Activated CD8-positive, alpha-beta memory T cell treated with anti-CD3 and anti-CD28 coated beads, Interleukin-2, amount 50 U/mL, for 4 hours (primary cell): ENCODE measurements at regions not wholly inside any gene's neighbourhood (a gene's known extent, or its start where the extent isn't known, plus 50 kb on each side); places are given as distances from the start of the nearest gene placed in this dataset.

ENCODE experiments used
- DNase-seq: peaks from one replicate; pipeline ENCODE4 v3.0.0-alpha.2; 2020

DNA sequence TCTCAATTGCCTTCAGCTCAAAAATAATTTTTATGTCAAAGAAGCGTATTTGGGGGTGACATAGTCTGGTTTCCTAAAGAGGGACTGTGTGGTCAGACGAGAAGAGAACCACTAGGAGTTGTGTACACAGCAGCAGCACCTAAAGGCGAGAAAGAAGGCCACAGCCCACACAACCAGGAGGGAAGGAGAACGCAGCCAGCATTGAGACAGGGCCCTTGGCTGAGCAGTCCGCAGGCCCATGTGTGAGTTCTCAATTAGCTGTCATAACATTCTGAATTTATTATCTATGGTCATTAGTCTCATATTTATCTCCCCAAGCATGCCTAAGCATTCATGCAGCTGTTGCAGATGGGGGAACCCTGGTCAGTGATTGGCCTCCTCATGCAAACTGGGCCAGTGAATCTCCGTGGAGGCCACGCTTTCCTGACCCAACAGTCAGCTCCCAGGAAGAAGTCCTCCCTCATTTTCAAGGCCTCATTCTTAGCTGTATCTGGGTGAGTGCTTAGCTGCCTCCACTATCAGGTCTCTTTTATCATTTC is 81.2 kb upstream of the ATF7IP start:
- DNase-seq = no peak

DNA sequence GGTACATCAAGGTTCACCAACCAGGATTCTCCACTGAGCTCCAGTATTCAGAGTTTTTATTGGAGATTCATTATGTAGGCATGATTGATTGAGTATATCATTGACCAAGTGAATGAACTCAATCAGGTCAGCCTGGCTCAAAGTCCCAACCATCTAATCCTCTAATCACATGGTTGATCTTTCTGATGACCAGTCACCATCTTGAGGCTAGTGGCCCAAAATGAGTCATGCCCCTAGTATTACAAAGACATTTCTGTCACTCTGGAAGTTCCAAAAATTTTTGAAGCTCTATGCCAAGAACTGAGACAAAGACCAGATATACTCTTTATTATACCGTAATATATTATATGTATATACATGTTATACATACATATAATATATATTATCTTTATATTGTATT is 75.9 kb upstream of the ATF7IP start:
- DNase-seq = no peak

DNA sequence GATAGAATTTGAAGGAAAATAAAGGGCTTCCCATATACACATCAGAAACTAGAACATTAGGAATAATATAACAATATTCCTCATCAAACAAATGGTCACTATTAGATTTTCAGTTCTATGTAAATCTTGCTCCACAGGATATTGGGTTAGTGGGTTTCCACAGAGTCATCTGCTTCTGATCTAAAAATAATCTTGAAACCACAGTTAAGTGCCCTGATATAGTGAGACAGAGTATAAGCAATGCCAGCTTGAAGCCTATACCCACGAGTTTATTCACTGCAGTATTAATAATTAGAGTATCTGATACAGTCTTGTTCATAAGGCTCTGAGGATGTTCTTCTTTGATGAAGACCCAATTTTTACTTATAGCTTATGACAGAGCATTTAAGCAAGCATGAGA is 74.5 kb upstream of the ATF7IP start:
- DNase-seq = no peak

DNA sequence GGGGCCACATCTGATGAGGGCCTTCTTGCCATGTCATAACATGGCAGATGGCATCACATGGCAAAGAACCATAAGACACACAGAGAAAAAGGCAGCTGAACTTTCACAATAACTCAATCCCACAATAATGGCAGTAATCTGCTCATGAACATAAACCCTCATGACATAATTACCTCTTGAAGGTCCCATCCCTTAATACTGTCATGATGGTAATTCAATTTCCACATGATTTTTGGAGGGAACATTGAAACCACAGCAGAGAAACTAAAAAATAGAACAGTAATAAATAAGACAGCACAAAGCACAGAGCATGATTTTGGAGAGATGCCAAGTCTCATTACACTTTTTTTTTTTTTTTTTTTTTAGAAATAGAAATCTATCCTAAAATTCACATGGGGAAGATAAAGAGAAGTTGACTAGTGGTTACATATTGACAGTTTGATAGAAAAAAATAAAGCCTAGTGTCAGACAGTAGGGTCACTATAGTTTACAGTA is 61.8 kb upstream of the ATF7IP start:
- DNase-seq = no peak

DNA sequence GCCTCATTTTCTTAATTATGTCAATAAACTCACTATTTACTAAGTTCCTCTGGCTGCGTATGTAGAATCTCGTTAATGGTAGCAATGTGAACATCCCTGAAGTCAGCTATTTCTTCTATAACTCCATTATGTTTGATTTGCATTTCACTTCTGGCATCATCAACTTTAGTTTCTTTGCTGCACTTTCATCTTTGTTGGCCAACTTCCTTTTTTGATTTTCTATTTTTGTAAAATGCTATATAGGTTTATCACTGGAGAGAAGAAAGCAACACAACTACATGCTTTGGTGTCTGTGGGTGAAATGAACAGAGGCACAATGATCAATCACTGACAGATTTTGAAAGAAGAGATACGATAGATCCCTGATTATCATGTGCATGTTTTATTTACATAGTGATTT is 58.5 kb upstream of the ATF7IP start:
- DNase-seq = no peak

DNA sequence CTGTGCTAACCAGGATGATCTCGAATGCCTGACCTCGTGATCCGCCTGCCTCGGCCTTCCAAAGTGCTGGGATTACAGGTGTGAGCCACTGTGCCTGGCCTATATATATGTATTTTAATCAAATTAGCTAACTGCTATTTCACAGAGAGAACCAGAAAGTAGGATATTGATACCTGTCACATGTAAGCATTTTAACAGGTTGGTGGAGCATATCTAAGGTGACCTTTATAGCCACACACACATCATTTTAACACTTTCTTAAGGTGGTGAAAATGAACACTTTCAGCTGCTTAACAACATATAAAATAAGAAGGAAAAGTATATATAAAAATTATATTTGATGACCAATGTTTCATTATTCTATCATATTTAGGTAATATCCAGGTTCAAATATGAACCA is 57.0 kb upstream of the ATF7IP start:
- no peak for DNase-seq

DNA sequence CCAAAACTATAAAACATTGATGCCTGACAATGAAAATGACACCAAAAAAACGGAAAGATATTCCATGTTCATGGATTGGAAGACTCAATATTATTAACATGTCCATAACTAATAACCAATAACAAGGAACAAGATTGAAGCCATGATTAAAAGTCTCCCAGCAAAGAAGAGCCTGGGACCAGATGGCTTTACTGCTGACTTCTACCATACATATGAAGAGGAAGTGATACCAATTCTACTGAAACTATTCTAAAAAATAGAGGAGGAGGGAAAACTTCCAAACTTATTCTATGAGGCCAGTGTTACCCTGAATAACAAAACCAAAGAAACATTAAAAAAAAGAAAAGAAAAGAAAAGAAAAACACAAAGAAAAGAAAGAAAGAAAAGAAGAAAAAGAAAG is 54.6 kb upstream of the ATF7IP start:
- no peak for DNase-seq

DNA sequence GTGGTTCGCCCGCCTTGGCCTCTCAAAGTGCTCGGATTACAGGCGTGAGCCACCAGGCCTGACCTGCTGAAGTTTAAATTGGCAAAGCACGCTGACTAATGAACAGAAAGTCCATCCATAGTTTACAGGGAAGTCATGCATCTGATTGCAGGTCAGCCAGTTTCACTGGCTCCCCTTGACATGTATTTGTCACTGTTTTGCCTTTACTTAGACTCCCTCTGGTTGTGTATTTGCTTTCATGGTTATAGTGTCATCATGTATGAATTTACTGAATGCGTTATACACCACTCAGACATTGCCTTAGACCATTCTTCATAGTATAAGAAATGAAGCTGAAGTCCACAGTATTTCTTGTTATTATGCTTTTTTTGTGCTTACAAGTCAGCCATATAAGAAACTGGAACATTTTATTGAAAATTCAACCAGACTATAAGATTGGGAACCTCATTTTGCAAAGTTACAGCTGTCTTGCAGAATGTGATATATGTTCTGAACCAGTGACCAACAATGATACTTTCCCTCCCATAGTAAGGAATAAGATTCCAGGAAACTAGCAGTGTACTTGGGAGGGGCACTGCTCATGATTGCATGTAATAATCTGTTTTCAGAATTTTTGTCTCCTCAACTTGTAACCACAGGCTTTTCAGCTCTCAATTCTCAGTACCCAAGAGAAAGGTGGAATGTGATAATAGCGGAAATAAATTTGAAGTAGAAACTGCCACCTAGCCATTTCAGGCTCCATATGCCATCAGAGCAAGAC is 51.9 kb upstream of the ATF7IP start:
- DNase-seq = no peak

DNA sequence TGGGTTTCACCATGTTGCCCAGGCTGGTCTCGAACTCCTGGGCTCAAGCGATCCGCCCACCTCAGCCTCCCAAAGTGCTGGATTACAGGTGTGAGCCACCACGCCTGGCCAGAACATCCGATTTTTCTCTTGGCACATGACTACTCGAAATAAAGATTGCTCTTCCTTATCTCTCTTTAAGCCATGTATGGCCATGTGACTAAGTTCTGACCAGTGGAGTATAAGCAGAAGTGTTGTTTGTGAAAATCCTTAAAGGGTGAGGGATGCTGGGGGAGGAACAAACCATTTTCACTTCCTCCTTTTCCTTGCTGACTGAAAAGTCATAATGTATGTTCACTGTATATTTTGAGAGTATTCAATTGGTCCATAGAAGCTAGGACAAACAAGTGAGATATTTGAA is 50.7 kb upstream of the ATF7IP start:
- no peak for DNase-seq

DNA sequence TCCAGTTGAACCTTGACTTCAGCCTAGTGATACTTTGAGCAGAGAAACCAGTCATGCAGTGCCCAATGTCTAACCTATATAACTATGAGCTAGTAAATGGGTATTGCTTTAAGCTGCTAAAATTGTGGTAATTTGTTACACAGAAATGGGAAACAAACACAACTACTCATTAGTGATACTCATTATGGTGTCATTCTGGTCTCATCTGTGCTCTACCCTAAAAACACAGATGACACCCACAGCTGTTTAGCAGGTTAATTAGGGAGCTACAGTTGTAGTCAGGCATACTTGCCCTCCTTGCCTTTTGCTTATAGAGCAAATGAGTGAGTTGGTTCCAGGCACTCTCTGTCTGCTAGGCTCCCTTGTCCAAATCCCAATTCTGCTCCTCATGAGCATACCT is 50.0 kb upstream of the ATF7IP start:
- no peak for DNase-seq
